A549 (cell line): ENCODE measurements at regions not wholly inside any gene's neighbourhood (a gene's known extent, or its start where the extent isn't known, plus 50 kb on each side); places are given as distances from the start of the nearest gene placed in this dataset.

Experiments
- ATAC-seq, 2 experiments: fragments of 200-7000 bp in 1 of 2; fragments of >200 bp in 1 of 2; cut with Nextera tagmentation in 1 of 2; cut with Tn5 transposase in 1 of 2; 3 replicates each; pipeline versions ENCODE4 v1.8.0 to v1.9.1; 2018 to 2020; ENCODE audit warnings: mild to moderate bottlenecking in 1 of 2, moderate library complexity in 1 of 2
- CTCF ChIA-PET: fragments of 300-600 bp; sonication (Branson Sonifier 250); formaldehyde crosslinking; extraction: SDS; loops from one replicate; lab custom pipeline; 2021; ENCODE audit warnings: antibody characterized with exemption, inconsistent platforms; lab: Yijun Ruan, JAX
- POLR2A ChIA-PET: fragments of 350-600 bp; formaldehyde crosslinking; extraction: SDS; loops from one replicate; lab custom pipeline; 2021; ENCODE audit warnings: antibody characterized with exemption, inconsistent platforms; lab: Yijun Ruan, JAX
- DNase-seq, 2 experiments: peaks; one replicate each; pipeline versions ENCODE4 v3.0.0 to v3.0.0-alpha.2; 2011 to 2016; ENCODE audit warnings: low read depth in 1 of 2, low spot score in 1 of 2
- FAIRE-seq: peaks from 2 replicates; lab custom pipeline; 2011; peaks lifted over from hg19 to GRCh38; lab: Jason Lieb, UNC
- H3K27ac ChIP-seq, 2 experiments: fragments of >200 bp; sonication (Bioruptor Twin); formaldehyde crosslinking; 3 replicates each; pipeline ENCODE4 v1.5.1; 2016 to 2017
- H3K4me1 ChIP-seq: fragments of >200 bp; sonication (Bioruptor Twin); formaldehyde crosslinking; 3 replicates; pipeline ENCODE4 v1.6.1; 2016
- H3K4me2 ChIP-seq: fragments of >200 bp; sonication (Bioruptor Twin); formaldehyde crosslinking; 3 replicates; pipeline ENCODE4 v1.6.1; 2016
- H3K4me3 ChIP-seq: fragments of >200 bp; sonication (Bioruptor Twin); formaldehyde crosslinking; 3 replicates; pipeline ENCODE4 v1.5.1; 2016
- H3K9me3 ChIP-seq: fragments of >200 bp; sonication (Bioruptor Twin); formaldehyde crosslinking; 3 replicates; pipeline ENCODE4 v1.6.1; 2016
- BCL3 ChIP-seq: fragments of >200 bp; sonication (Bioruptor Twin); formaldehyde crosslinking; IDR thresholded peaks from 3 replicates; pipeline ENCODE4 v1.6.1; 2016
- CBX2 ChIP-seq: fragments of 200-600 bp; sonication (generic); IDR thresholded peaks from 2 replicates; pipeline ENCODE4 v1.6.1; 2016; ENCODE audit warnings: low read depth, mild to moderate bottlenecking, borderline replicate concordance
- CBX8 ChIP-seq: fragments of 200-600 bp; sonication (generic); IDR thresholded peaks from 2 replicates; pipeline ENCODE4 v1.6.1; 2016
- CEBPB ChIP-seq, 2 experiments: fragments of >200 bp in 1 of 2; sonication (Bioruptor Twin) in 1 of 2; formaldehyde crosslinking in 1 of 2; IDR thresholded peaks; 2 replicates each; pipeline ENCODE4 v1.6.1; 2012 to 2016
- CHD4 ChIP-seq: fragments of 200-600 bp; sonication (generic); IDR thresholded peaks from 2 replicates; pipeline ENCODE4 v1.6.1; 2016; ENCODE audit warnings: antibody characterized with exemption, mild to moderate bottlenecking, borderline replicate concordance
- CTCF ChIP-seq: fragments of >200 bp; sonication (Bioruptor Twin); formaldehyde crosslinking; IDR thresholded peaks from 3 replicates; pipeline ENCODE4 v1.5.1; 2016
- ESRRA ChIP-seq: fragments of 150-350 bp; IDR thresholded peaks from 2 replicates; pipeline ENCODE4 v1.6.1; 2014; ENCODE audit warnings: mild to moderate bottlenecking, low read length, borderline replicate concordance
- HOXA7 ChIP-seq: fragments of 250-450 bp; sonication (Bioruptor Pico); IDR thresholded peaks from 2 replicates; pipeline ENCODE4 v1.5.0; 2020; ENCODE audit warnings: mild to moderate bottlenecking, moderate library complexity
- HOXB5 ChIP-seq: fragments of 250-450 bp; sonication (Bioruptor Pico); IDR thresholded peaks from 2 replicates; pipeline ENCODE4 v1.5.0; 2020; ENCODE audit warnings: mild to moderate bottlenecking, moderate library complexity
- JUNB ChIP-seq: fragments of >200 bp; sonication (Bioruptor Twin); formaldehyde crosslinking; IDR thresholded peaks from 2 replicates; pipeline ENCODE4 v1.6.1; 2016
- MYC ChIP-seq: IDR thresholded peaks from 2 replicates; pipeline ENCODE4 v1.6.1; 2012; ENCODE audit warnings: mild to moderate bottlenecking, inconsistent platforms, low read length, improper control_type of control experiment, borderline replicate concordance
- NFE2L2 ChIP-seq: fragments of 150-350 bp; conservative IDR thresholded peaks from 2 replicates; pipeline ENCODE4 v1.6.1; 2014; ENCODE audit warnings: low read length
- NR3C1 ChIP-seq: fragments of >200 bp; sonication (Bioruptor Twin); formaldehyde crosslinking; IDR thresholded peaks from 3 replicates; pipeline ENCODE4 v1.6.1; 2017
- PHF8 ChIP-seq: fragments of 200-600 bp; sonication (generic); IDR thresholded peaks from 2 replicates; pipeline ENCODE4 v1.6.1; 2016; ENCODE audit warnings: low read depth, mild to moderate bottlenecking, antibody characterized with exemption, moderate library complexity, borderline replicate concordance
- POLR2AphosphoS2 ChIP-seq: conservative IDR thresholded peaks from 2 replicates; pipeline ENCODE4 v1.6.1; 2012; ENCODE audit warnings: low read length, improper control_type of control experiment, inconsistent platforms
- RFX5 ChIP-seq: fragments of 450-650 bp; IDR thresholded peaks from 2 replicates; pipeline ENCODE4 v1.7.1; 2014; ENCODE audit warnings: antibody characterized with exemption, mild to moderate bottlenecking, moderate library complexity
- RNF2 ChIP-seq: fragments of 200-600 bp; sonication (generic); IDR thresholded peaks from 2 replicates; pipeline ENCODE4 v1.6.1; 2016; ENCODE audit warnings: low read depth, mild to moderate bottlenecking, antibody characterized with exemption, moderate library complexity, borderline replicate concordance
- SREBF2 ChIP-seq: fragments of 450-650 bp; IDR thresholded peaks from 2 replicates; pipeline ENCODE4 v1.6.1; 2014; ENCODE audit warnings: mild to moderate bottlenecking, moderate library complexity
- USF2 ChIP-seq: fragments of 450-650 bp; IDR thresholded peaks from 2 replicates; pipeline ENCODE4 v1.6.1; 2014; ENCODE audit warnings: antibody characterized with exemption
- ZSCAN20 ChIP-seq: fragments of 250-450 bp; sonication (Bioruptor Pico); IDR thresholded peaks from 2 replicates; pipeline ENCODE4 v1.8.0; 2022; ENCODE audit warnings: mild to moderate bottlenecking, moderate library complexity
- WGBS: methylation state at CpG from one replicate; pipeline ENCODE4 v1.1.6; 2017; ENCODE audit errors: missing lambda C conversion rate; 5-methylcytosine and 5-hydroxymethylcytosine counted together

DNA sequence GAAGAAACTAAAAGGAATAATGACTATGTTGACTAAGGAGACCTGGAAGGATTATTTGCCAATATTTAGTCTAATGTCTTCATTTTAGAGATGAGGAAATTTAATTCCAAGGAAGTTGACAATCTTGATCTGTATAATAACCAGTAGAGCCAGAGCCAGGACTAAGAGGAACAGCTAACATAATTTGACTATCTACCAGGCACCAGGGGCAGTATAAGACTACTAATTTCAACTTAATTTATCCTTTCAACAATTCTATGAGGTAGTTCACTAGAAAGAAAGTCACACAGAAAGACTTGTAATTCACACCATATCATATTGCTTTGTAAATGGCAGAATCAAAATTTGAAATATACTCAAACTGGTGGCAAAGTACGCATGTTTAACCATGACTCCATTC, 273.0 kb upstream of the STXBP5 start:
- Histone ChIP-seq H3K4me3 (no peak overlapping the region), H3K9me3 (no peaks in the 10 kb centered on the region), H3K27ac (no peak overlapping the region)
- no peak for FAIRE-seq
- POLR2A ChIA-PET = no interaction called here
- CTCF ChIA-PET = interaction anchor here (0.9 kb wide), 1 partner anchor 9 kb away, joined by 3 read pairs; no protein-coding TSS in a partner anchor
- WGBS = 100% methylated on average over 1 of the region's 1 CpG
- no peak for TF ChIP-seq SREBF2
- TF ChIP-seq CTCF = no peak
- no peak for TF ChIP-seq MYC
- TF ChIP-seq NR3C1 = no peak
- TF ChIP-seq CEBPB (IDR thresholded peaks at IDR 0.05) = no peak
- TF ChIP-seq, all 56 proteins: peak for 0
- no peak for ATAC-seq
- H3K4me2 ChIP-seq = no peak overlapping the region
- DNase-seq = no peak
- no peaks in the 10 kb centered on the region for H3K4me1 ChIP-seq

DNA sequence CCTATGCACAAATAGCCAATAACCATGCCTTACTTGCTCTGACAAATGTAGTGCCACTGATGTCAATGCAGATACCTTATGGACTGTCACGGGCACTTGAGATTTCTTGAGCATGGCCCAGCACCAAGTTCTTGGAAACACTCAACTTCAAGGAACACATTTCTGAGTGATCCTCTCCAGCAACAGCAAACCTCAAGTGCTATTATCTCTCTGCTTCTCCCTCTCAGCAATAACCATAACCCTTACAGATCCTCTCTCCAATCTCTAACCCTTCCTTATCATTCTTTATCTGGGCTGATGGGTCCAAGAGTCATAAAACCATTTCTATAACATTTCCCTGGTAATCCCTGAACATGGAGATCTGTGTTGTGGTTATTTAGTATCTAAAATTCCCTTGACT, 266.9 kb upstream of the STXBP5 start:
- ATAC-seq = no peak
- no peak for TF ChIP-seq RFX5
- TF ChIP-seq HOXB5 = no peak
- TF ChIP-seq JUNB = no peak
- no peak for TF ChIP-seq BCL3
- TF ChIP-seq ZSCAN20 (CRISPR knock-in tag) = no peak
- TF ChIP-seq CTCF = no peak
- TF ChIP-seq USF2 = no peak
- TF ChIP-seq CBX2 = no peak
- no peak for TF ChIP-seq MYC
- TF ChIP-seq POLR2AphosphoS2 = no peak
- no peak for TF ChIP-seq NFE2L2
- TF ChIP-seq RNF2 = no peak
- no peak for TF ChIP-seq CBX8
- no peak for TF ChIP-seq CHD4
- TF ChIP-seq HOXA7 = no peak
- no peak for TF ChIP-seq ESRRA
- no peak for TF ChIP-seq PHF8
- TF ChIP-seq, all 56 proteins: peak for 0
- Histone ChIP-seq H3K4me1 (no peaks in the 10 kb centered on the region), H3K4me3 (no peak overlapping the region), H3K4me2 (no peak overlapping the region), H3K27ac (no peak overlapping the region), H3K9me3 (no peaks in the 10 kb centered on the region)
- POLR2A ChIA-PET = no interaction called here
- FAIRE-seq (no peak), DNase-seq (no peak)
- CTCF ChIA-PET = interaction anchor here (0.8 kb wide), 1 partner anchor 10 kb away, joined by 3 read pairs; no protein-coding TSS in a partner anchor
- WGBS = 100% methylated on average over 1 of the region's 1 CpG
